ENCODE measurements at regions not wholly inside any gene's neighbourhood (a gene's known extent, or its start where the extent isn't known, plus 50 kb on each side); places are given as distances from the start of the nearest gene placed in this dataset.

DNA sequence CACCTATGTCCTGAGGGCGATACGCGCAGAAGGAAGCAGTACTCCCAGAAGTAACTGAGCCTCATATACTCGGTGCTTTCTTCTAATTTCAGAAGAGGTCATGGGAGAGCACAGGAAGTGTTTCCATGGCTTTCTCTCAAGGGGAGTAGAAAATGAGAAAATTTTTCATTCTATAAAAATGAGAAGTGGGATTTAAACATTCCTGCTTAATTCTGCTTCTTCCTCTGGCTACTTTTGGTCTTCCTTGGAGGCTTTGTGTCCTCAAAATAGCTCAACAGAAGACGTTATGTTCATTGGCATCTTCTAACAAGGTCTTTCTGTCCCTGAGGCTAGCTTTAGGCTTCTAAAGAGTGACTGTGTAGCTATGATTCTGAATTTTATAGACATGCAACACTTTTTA, 497.0 kb downstream of the TDRD15 start:
- no peak overlapping the region for H3K4me3 ChIP-seq (ENCODE audit: low read depth, low read length)
- TF ChIP-seq, protein P1, sequence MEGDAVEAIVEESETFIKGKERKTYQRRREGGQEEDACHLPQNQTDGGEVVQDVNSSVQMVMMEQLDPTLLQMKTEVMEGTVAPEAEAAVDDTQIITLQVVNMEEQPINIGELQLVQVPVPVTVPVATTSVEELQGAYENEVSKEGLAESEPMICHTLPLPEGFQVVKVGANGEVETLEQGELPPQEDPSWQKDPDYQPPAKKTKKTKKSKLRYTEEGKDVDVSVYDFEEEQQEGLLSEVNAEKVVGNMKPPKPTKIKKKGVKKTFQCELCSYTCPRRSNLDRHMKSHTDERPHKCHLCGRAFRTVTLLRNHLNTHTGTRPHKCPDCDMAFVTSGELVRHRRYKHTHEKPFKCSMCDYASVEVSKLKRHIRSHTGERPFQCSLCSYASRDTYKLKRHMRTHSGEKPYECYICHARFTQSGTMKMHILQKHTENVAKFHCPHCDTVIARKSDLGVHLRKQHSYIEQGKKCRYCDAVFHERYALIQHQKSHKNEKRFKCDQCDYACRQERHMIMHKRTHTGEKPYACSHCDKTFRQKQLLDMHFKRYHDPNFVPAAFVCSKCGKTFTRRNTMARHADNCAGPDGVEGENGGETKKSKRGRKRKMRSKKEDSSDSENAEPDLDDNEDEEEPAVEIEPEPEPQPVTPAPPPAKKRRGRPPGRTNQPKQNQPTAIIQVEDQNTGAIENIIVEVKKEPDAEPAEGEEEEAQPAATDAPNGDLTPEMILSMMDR (IDR thresholded peaks at IDR 0.05; ENCODE audit: insufficient read depth, low read length, missing control alignments) = no peak
- DNase-seq (ENCODE audit: low read depth, low spot score) = no peak
- ChIA-PET CTCF (no interaction called here), POLR2A (no interaction called here)

- no peak for DNase-seq (ENCODE audit: low read depth, low spot score)
- CTCF ChIA-PET = no interaction called here
- TF ChIP-seq, protein P1 (IDR thresholded peaks at IDR 0.05; ENCODE audit: insufficient read depth, low read length, missing control alignments) = no peak
- no peak overlapping the region for H3K4me3 ChIP-seq (ENCODE audit: low read depth, low read length)
- POLR2A ChIA-PET = no interaction called here
Observed at GRCh38 chr2:21627938-21628337, 504.2 kb downstream of the TDRD15 start.

DNA sequence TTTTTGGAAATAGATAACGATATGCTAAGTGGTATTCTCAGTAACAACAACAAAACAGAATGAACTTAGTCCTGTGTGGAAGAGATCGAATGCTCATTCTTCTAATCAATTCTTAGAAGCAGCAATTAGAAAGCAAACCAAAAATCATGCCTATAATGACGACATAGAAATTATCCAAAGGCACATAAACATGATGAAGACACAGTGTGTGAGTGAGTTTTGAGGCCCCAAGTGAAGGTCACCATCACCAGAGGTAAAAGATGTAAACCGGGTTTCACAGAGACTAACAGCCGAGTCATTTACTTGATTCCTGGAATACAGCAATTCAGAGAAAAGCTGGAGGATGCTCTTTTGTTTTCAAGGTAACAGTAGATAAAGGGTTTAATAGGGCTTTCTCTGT, 509.2 kb downstream of the TDRD15 start:
- H3K4me3 ChIP-seq (ENCODE audit: low read depth, low read length) = no peak overlapping the region
- CTCF ChIA-PET = no interaction called here
- DNase-seq (ENCODE audit: low read depth, low spot score) = no peak
- POLR2A ChIA-PET = no interaction called here
- TF ChIP-seq, protein P1 (IDR thresholded peaks at IDR 0.05; ENCODE audit: insufficient read depth, low read length, missing control alignments) = no peak

GRCh38 chr2:21633466-21633865, 509.7 kb downstream of the TDRD15 start:
- TF ChIP-seq, protein P1 (IDR thresholded peaks at IDR 0.05; ENCODE audit: insufficient read depth, low read length, missing control alignments) = no peak
- ChIA-PET POLR2A (no interaction called here), CTCF (no interaction called here)
- DNase-seq (ENCODE audit: low read depth, low spot score) = no peak
- H3K4me3 ChIP-seq (ENCODE audit: low read depth, low read length) = no peak overlapping the region

DNA sequence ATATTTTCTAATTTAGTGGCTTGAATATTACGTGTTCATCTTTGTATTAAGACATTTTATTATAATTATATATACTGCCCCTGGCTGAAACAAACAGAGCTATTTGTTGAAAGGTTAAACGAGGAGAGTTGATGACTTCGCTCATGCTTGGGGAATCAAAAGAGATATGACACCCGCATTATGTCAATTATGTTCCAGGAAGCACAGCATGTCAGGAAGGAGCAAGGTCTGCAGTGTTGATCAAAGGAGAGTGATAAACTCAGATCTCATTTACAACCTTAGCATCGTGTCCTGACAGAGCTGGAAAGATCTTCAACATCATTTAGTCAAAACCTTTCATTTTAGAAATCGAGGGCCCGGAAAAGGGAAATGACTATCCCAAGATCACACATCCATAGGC, 510.1 kb downstream of the TDRD15 start:
- TF ChIP-seq, protein P1 (IDR thresholded peaks at IDR 0.05; ENCODE audit: insufficient read depth, low read length, missing control alignments) = no peak
- POLR2A ChIA-PET = no interaction called here
- no peak overlapping the region for H3K4me3 ChIP-seq (ENCODE audit: low read depth, low read length)
- CTCF ChIA-PET = no interaction called here
- no peak for DNase-seq (ENCODE audit: low read depth, low spot score)

GRCh38 chr2:21640046-21640445, 516.3 kb downstream of the TDRD15 start:
- DNase-seq (ENCODE audit: low read depth, low spot score) = no peak
- ChIA-PET POLR2A (no interaction called here), CTCF (no interaction called here)
- TF ChIP-seq, protein P1 (IDR thresholded peaks at IDR 0.05; ENCODE audit: insufficient read depth, low read length, missing control alignments) = no peak
- no peak overlapping the region for H3K4me3 ChIP-seq (ENCODE audit: low read depth, low read length)

Data from AG04449 (cell line).